HAP-1 (cell line): ENCODE measurements at regions not wholly inside any gene's neighbourhood (a gene's known extent, or its start where the extent isn't known, plus 50 kb on each side); places are given as distances from the start of the nearest gene placed in this dataset.

Source experiments
- DNase-seq, 2 experiments: peaks; one replicate each; pipeline ENCODE4 v3.0.0-alpha.2; 2016 to 2020; ENCODE audit warnings: low spot score in 2 of 2
- H3K27me3 ChIP-seq: fragments of 250-450 bp; sonication (Bioruptor Pico); 2 replicates; pipeline ENCODE4 v1.5.1; 2020; ENCODE audit warnings: low read depth, mild to moderate bottlenecking, moderate library complexity
- H3K36me3 ChIP-seq: fragments of 250-450 bp; sonication (Bioruptor Pico); replicated peaks from 2 replicates; pipeline ENCODE4 v1.5.1; 2020; ENCODE audit warnings: mild to moderate bottlenecking
- H3K4me1 ChIP-seq: fragments of 250-450 bp; sonication (Bioruptor Pico); 2 replicates; pipeline ENCODE4 v1.5.1; 2020; ENCODE audit warnings: mild to moderate bottlenecking
- H3K4me3 ChIP-seq: fragments of 250-450 bp; sonication (Bioruptor Pico); 2 replicates; pipeline ENCODE4 v1.5.1; 2020; ENCODE audit warnings: mild to moderate bottlenecking, moderate library complexity
- H3K9me3 ChIP-seq: fragments of 250-450 bp; sonication (Bioruptor Pico); 2 replicates; pipeline ENCODE4 v1.5.1; 2020; ENCODE audit warnings: mild to moderate bottlenecking, moderate library complexity
- in situ Hi-C: fragments of 300-500 bp; cut with MboI; formaldehyde crosslinking; loops from 3 replicates; pipeline ENCODE4 v1.14.3; 2020; ENCODE audit warnings: low sequenced_read_pairs, inconsistent platforms, mixed read lengths

GRCh38 chrX:9310616-9311015, 154.2 kb upstream of the TBL1X start:
- Histone ChIP-seq H3K4me1 (no peaks in the 10 kb centered on the region; the same call in 1 of the 2 replicates), H3K9me3 (no peaks in the 10 kb centered on the region), H3K36me3 (no peaks in the 10 kb centered on the region), H3K27me3 (no peaks in the 10 kb centered on the region), H3K4me3 (no peak overlapping the region)
- no peak for DNase-seq
- in situ Hi-C loops, result no loop called here

DNA sequence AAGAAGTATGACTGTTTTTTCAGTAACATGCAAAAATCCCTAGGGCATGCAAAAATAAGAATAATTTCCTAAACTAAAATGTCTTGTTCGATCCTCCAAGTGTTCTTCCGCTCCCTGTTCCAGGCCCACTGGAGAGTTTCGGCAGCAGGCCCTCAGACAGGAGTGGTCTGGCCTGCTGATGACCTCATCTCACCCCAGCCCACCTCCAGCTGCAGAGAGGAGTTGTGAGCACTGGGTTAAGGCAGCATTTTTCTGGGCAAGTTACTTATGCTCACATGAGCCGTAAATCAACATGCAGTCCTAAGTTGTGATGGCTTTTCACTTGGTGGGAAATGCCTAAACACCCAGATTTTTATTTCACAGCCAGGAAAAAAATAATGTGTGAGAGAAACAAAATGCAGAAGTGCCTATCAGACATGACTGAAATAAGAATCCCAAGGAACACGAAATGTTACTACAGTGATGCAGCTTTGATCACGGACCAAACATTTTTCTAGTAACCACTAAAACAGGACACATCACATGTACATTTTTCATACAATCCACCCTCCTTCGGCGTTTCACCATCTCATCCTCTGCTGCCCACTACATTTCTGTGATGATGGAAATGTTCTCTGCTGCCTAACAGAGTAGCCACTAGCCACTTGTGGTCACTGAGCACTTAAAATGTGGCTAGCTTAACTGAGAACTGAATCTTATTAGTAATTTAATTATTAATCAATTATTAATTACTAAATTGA, 153.3 kb upstream of the TBL1X start:
- Histone ChIP-seq H3K4me1 (no peaks in the 10 kb centered on the region; the same call in 1 of the 2 replicates), H3K4me3 (no peak overlapping the region), H3K36me3 (no peaks in the 10 kb centered on the region), H3K27me3 (no peaks in the 10 kb centered on the region), H3K9me3 (no peaks in the 10 kb centered on the region)
- DNase-seq, result no peak
- in situ Hi-C loops, result no loop called here

DNA sequence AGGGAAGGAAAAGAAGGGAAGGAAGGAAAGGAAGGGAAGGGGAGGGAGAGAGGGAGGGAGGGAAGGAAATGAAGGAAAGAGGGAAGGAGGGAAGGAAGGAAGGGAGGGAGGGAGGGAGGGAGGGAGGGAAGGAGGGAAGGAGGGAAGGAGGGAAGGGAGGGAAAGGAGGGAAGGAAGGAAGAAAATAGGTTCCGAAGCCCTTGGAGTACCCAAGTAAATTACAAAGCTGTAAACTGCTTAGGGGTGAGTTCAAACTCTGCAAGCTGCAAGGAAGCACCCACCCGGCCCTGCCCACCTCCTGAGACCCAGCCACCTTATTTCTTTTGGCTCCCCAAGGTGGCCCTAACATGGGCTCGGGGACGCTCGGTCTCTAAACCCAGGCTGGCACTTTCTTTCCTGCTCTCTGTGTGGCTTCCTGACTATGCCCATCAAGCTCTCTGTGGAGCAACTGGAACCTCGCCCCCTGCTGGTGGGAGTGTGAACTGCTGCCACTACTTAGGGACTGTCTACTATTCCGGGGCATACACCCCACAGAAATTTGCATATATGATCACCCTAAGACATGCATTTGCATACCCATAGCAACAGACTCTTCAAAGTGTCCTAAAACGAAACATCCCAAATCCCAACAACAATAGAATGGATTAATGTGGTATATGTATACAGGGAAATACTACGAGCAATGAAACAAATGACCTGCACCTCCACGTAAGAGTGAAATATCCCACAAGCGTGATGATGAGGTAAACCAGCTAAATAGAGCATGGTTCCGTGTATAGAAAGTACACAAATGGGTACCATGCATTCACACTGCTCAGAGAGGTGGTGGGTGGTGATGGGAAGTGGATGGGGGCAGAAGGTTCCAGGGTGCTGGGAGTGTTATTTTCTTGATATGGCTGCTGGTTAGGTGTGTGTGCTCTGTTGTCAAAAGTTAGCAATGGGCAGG, 151.7 kb upstream of the TBL1X start:
- no peaks in the 10 kb centered on the region for H3K9me3 ChIP-seq
- peak in 1 of 2 experiments; percentile 82 for DNase-seq
- in situ Hi-C loops, result no loop called here
- no peaks in the 10 kb centered on the region for H3K27me3 ChIP-seq
- no peaks in the 10 kb centered on the region; the same call in 1 of the 2 replicates for H3K4me1 ChIP-seq
- H3K4me3 ChIP-seq, result no peak overlapping the region
- no peaks in the 10 kb centered on the region for H3K36me3 ChIP-seq

DNA sequence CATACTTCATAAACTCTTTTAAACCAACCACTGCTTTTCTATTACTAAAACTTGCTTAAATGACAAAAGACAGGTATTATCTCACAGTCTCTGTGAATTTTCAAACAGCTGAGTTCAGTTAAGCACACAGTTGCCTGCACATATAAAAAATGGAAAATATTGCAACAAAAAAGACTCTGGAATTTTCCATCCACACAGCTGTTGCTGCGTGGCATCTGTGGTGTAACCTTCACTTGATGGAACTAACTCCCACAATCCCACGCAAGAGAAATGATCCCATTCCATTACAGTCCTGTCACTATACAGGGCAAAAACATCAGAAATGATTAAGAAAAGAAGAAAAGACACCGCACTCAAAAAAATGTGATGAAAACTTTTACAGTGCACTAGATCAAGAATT, 149.8 kb upstream of the TBL1X start:
- H3K4me1 ChIP-seq, result no peaks in the 10 kb centered on the region; the same call in 1 of the 2 replicates
- no peak overlapping the region for H3K4me3 ChIP-seq
- no peaks in the 10 kb centered on the region for H3K9me3 ChIP-seq
- in situ Hi-C loops, result no loop called here
- DNase-seq, result no peak
- no peaks in the 10 kb centered on the region for H3K36me3 ChIP-seq
- H3K27me3 ChIP-seq, result no peaks in the 10 kb centered on the region

DNA sequence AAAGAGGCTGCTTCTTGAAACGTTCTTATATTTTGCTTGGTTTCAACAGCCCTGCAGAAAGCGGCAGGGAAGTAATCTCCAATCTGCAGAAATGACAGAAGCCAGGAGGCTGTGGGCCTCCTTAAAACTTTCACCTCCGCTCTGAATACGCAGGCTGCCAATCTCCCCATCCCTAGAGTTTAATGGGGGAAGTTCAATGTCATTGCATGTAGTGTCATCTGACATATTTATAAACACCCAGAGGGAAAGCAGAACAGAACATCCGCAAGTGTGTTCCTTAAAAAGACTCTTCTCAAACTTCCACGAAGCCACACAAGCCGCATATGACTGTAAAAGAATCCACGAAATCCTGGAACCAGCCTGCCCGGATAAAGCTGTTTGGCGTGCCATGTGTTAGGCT, 148.8 kb upstream of the TBL1X start:
- Histone ChIP-seq H3K4me1 (no peaks in the 10 kb centered on the region; the same call in 1 of the 2 replicates), H3K9me3 (no peaks in the 10 kb centered on the region), H3K27me3 (no peaks in the 10 kb centered on the region), H3K36me3 (no peaks in the 10 kb centered on the region), H3K4me3 (no peak overlapping the region)
- in situ Hi-C loops, result no loop called here
- no peak for DNase-seq

- no peak overlapping the region for H3K4me3 ChIP-seq
- no peaks in the 10 kb centered on the region; the same call in 1 of the 2 replicates for H3K4me1 ChIP-seq
- no peaks in the 10 kb centered on the region for H3K36me3 ChIP-seq
- no peak for DNase-seq
- in situ Hi-C loops, result no loop called here
- H3K9me3 ChIP-seq, result no peaks in the 10 kb centered on the region
- H3K27me3 ChIP-seq, result no peaks in the 10 kb centered on the region
Measured at GRCh38 chrX:9317176-9317575, 147.7 kb upstream of the TBL1X start.

- Histone ChIP-seq H3K4me3 (no peak overlapping the region), H3K36me3 (no peaks in the 10 kb centered on the region), H3K9me3 (no peaks in the 10 kb centered on the region), H3K4me1 (no peaks in the 10 kb centered on the region; the same call in 1 of the 2 replicates), H3K27me3 (no peaks in the 10 kb centered on the region)
- DNase-seq, result no peak
- in situ Hi-C loops, result no loop called here
Measured at GRCh38 chrX:9318213-9318612, 146.6 kb upstream of the TBL1X start.

DNA sequence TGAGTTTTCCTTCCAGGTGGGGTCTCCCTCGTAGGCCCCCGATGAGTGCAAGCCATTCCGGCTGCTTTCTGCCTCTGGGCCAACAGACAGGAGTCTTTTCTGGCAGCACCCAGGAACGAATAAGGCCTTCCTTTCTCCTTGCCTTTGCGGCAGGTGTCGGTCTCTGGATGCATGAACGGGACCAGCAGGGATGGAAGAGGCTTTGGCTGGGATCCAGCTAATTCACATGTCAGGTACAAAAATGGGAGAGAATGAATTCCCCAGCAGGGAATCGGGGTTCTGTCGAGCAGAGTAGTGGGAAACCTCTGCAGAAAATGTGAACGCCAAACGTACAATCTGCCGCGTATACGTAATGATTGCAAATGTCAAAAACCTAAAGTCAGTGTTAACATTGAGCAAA, 146.1 kb upstream of the TBL1X start:
- H3K36me3 ChIP-seq, result no peaks in the 10 kb centered on the region
- H3K27me3 ChIP-seq, result no peaks in the 10 kb centered on the region
- no peak for DNase-seq
- in situ Hi-C loops, result no loop called here
- H3K9me3 ChIP-seq, result no peaks in the 10 kb centered on the region
- no peak overlapping the region for H3K4me3 ChIP-seq
- H3K4me1 ChIP-seq, result no peaks in the 10 kb centered on the region

DNA sequence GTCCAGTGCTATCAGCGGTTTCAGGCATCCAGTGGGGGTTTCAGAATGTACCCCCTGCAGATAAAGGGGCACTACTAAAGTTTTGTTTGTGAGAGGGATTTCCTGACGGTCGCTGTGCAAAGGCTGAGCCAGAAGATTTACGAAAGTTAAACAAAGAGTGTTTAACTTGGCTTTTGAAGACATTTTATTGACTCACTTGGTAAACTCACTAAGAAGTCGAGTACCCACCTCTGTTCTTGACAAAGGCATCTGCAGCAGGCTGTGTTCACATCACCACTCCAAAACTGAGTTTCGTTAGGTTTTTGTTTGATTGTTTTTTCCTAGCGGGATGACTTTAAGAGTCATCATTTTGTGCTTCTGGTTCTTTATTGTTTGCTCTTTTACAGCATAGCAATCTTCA, 143.9 kb upstream of the TBL1X start:
- H3K27me3 ChIP-seq, result no peaks in the 10 kb centered on the region
- DNase-seq, result no peak
- no peaks in the 10 kb centered on the region for H3K4me1 ChIP-seq
- no peaks in the 10 kb centered on the region for H3K9me3 ChIP-seq
- no peaks in the 10 kb centered on the region for H3K36me3 ChIP-seq
- in situ Hi-C loops, result no loop called here
- no peak overlapping the region for H3K4me3 ChIP-seq

GRCh38 chrX:9324676-9325075, 140.2 kb upstream of the TBL1X start:
- Histone ChIP-seq H3K36me3 (no peaks in the 10 kb centered on the region), H3K4me3 (no peak overlapping the region), H3K4me1 (no peaks in the 10 kb centered on the region; the same call in 1 of the 2 replicates), H3K27me3 (no peaks in the 10 kb centered on the region), H3K9me3 (no peaks in the 10 kb centered on the region)
- in situ Hi-C loops, result loop anchor here (25.0 kb wide), 1 partner anchor 388 kb away; no protein-coding TSS in a partner anchor
- no peak for DNase-seq

- no peaks in the 10 kb centered on the region for H3K9me3 ChIP-seq
- no peaks in the 10 kb centered on the region for H3K36me3 ChIP-seq
- in situ Hi-C loops, result loop anchor here (25.0 kb wide), 1 partner anchor 386 kb away; no protein-coding TSS in a partner anchor
- DNase-seq, result no peak
- H3K4me1 ChIP-seq, result no peaks in the 10 kb centered on the region; the same call in 1 of the 2 replicates
- no peaks in the 10 kb centered on the region for H3K27me3 ChIP-seq
- H3K4me3 ChIP-seq, result no peak overlapping the region
Measured at GRCh38 chrX:9326369-9326768, 138.5 kb upstream of the TBL1X start.

GRCh38 chrX:9327086-9327746, 137.6 kb upstream of the TBL1X start:
- DNase-seq, result no peak
- in situ Hi-C loops, result loop anchor here (25.0 kb wide), 1 partner anchor 385 kb away; no protein-coding TSS in a partner anchor

DNA sequence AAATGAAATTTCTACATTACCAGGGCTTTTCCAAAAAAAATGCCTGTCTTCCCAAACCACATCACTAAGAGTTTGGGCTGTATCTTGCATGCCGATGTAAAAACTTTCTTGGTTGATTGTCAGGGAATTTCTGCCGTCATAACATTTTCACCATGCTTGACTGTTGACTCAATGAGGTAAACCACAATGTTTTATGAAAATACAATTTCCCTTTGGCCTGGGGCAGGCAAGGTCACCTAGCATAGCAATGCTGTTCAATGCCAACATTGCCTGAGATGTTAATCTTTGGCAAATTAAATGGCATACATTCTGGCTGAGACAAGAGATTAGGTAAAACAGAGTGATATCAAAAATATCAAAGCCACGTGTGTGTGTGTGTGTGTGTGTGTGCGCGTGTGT, 137.1 kb upstream of the TBL1X start:
- in situ Hi-C loops, result loop anchor here (25.0 kb wide), 1 partner anchor 385 kb away; no protein-coding TSS in a partner anchor
- Histone ChIP-seq H3K4me3 (no peak overlapping the region), H3K36me3 (no peaks in the 10 kb centered on the region), H3K9me3 (no peaks in the 10 kb centered on the region), H3K4me1 (no peaks in the 10 kb centered on the region; the same call in 1 of the 2 replicates), H3K27me3 (no peaks in the 10 kb centered on the region)
- DNase-seq, result no peak

More at GRCh38 chrX:9327086-9327746, 137.6 kb upstream of the TBL1X start:
- H3K4me3 ChIP-seq, result no peak overlapping the region
- no peaks in the 10 kb centered on the region for H3K36me3 ChIP-seq
- no peaks in the 10 kb centered on the region; the same call in 1 of the 2 replicates for H3K4me1 ChIP-seq
- no peaks in the 10 kb centered on the region for H3K9me3 ChIP-seq
- no peaks in the 10 kb centered on the region for H3K27me3 ChIP-seq
